Ovary (tissue), 3 donors: ENCODE measurements at regions not wholly inside any gene's neighbourhood (a gene's known extent, or its start where the extent isn't known, plus 50 kb on each side); places are given as distances from the start of the nearest gene placed in this dataset.

ENCODE experiments used
- POLR2A ChIP-seq: fragments of 450-650 bp; IDR thresholded peaks from one replicate; pipeline ENCODE4 v1.6.1; 2017; ENCODE audit warnings: antibody characterized with exemption, mild to moderate bottlenecking, moderate library complexity
- TF ChIP-seq, protein P1 (sequence below), 3 donors: fragments of 450-650 bp in 2 of 3; fragments of 200-600 bp in 1 of 3; IDR thresholded peaks; one replicate each; pipeline versions ENCODE4 v1.5.1 to v1.8.0; 2016 to 2022; ENCODE audit warnings: antibody characterized with exemption in 3 of 3, mild to moderate bottlenecking in 1 of 3
- donor health status: DM: no; HTN: no; CAD: no.

- TF ChIP-seq, protein P1, sequence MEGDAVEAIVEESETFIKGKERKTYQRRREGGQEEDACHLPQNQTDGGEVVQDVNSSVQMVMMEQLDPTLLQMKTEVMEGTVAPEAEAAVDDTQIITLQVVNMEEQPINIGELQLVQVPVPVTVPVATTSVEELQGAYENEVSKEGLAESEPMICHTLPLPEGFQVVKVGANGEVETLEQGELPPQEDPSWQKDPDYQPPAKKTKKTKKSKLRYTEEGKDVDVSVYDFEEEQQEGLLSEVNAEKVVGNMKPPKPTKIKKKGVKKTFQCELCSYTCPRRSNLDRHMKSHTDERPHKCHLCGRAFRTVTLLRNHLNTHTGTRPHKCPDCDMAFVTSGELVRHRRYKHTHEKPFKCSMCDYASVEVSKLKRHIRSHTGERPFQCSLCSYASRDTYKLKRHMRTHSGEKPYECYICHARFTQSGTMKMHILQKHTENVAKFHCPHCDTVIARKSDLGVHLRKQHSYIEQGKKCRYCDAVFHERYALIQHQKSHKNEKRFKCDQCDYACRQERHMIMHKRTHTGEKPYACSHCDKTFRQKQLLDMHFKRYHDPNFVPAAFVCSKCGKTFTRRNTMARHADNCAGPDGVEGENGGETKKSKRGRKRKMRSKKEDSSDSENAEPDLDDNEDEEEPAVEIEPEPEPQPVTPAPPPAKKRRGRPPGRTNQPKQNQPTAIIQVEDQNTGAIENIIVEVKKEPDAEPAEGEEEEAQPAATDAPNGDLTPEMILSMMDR (IDR thresholded peaks at IDR 0.05), result no peak
- no peak for TF ChIP-seq POLR2A
Observed at GRCh38 chr7:17556247-17556956, 257.9 kb downstream of the AHR start.
